Activated B cell treated with CpG ODN at 0.5 μM for 24 hours (primary cell): ENCODE measurements at regions not wholly inside any gene's neighbourhood (a gene's known extent, or its start where the extent isn't known, plus 50 kb on each side); places are given as distances from the start of the nearest gene placed in this dataset.

Experiments
- ATAC-seq: fragments of 200-7000 bp; cut with Tn5 transposase; one replicate; pipeline ENCODE4 v1.10.0; 2021; ENCODE audit warnings: low read depth, mild to moderate bottlenecking, moderate library complexity
- CTCF ChIA-PET: fragments of 350-600 bp; sonication (Branson Sonifier 250); formaldehyde crosslinking; loops from one replicate; lab custom pipeline; 2021; ENCODE audit warnings: antibody characterized with exemption; lab: Charles Lee
- POLR2A ChIA-PET: fragments of 350-600 bp; sonication (Branson Sonifier 250); formaldehyde crosslinking; loops from one replicate; lab custom pipeline; 2021; ENCODE audit warnings: antibody characterized with exemption; lab: Charles Lee
- DNase-seq: peaks from one replicate; pipeline ENCODE4 v3.0.0; 2022
- H3K27ac Mint-ChIP-seq: one replicate; pipeline ENCODE4 v1.8.0; 2020; ENCODE audit warnings: mixed read lengths
- H3K27me3 Mint-ChIP-seq: one replicate; pipeline ENCODE4 v1.8.0; 2021; ENCODE audit warnings: mixed read lengths
- H3K36me3 Mint-ChIP-seq: one replicate; pipeline ENCODE4 v1.8.0; 2021; ENCODE audit warnings: low read depth, mixed read lengths
- H3K4me1 Mint-ChIP-seq: one replicate; pipeline ENCODE4 v1.8.0; 2021; ENCODE audit warnings: mixed read lengths
- H3K4me3 Mint-ChIP-seq: one replicate; pipeline ENCODE4 v1.8.0; 2020; ENCODE audit warnings: mild to moderate bottlenecking, mixed read lengths
- H3K9me3 Mint-ChIP-seq: one replicate; pipeline ENCODE4 v1.8.0; 2020; ENCODE audit warnings: mixed read lengths
- CTCF ChIP-seq: fragments of 200-600 bp; IDR thresholded peaks from one replicate; pipeline ENCODE4 v1.8.0; 2022; ENCODE audit warnings: antibody characterized with exemption, mild to moderate bottlenecking
- intact Hi-C: fragments of 100-400 bp; cut with micrococcal nuclease; formaldehyde crosslinking; loops from one replicate; pipeline ENCODE4 v1.15.1; 2024

GRCh38 chr7:49479936-49480544, 293.4 kb upstream of the VWC2 start:
- Mint-ChIP-seq H3K4me1 (no peaks in the 10 kb centered on the region), H3K27me3 (no peaks in the 10 kb centered on the region), H3K9me3 (peaks cover 2% of the 10 kb centered on the region), H3K4me3 (no peak overlapping the region), H3K36me3 (no peaks in the 10 kb centered on the region), H3K27ac (no peak overlapping the region)
- ChIA-PET POLR2A (no interaction called here), CTCF (no interaction called here)
- DNase-seq (no peak), ATAC-seq (no peak)
- intact Hi-C loops = no loop called here
- no peak for TF ChIP-seq CTCF

- Mint-ChIP-seq H3K4me1 (no peaks in the 10 kb centered on the region), H3K27me3 (no peaks in the 10 kb centered on the region), H3K27ac (no peak overlapping the region), H3K4me3 (no peak overlapping the region), H3K36me3 (no peaks in the 10 kb centered on the region), H3K9me3 (peaks cover 2% of the 10 kb centered on the region)
- intact Hi-C loops = no loop called here
- ChIA-PET POLR2A (no interaction called here), CTCF (no interaction called here)
- DNase-seq = no peak
- no peak for TF ChIP-seq CTCF
- no peak for ATAC-seq
These were observed 292.4 kb upstream of the VWC2 start for GRCh38 chr7:49481075-49481474.

- H3K4me3 Mint-ChIP-seq = no peak overlapping the region
- intact Hi-C loops = no loop called here
- no peak for TF ChIP-seq CTCF
- no peak overlapping the region for H3K27ac Mint-ChIP-seq
- H3K36me3 Mint-ChIP-seq = no peaks in the 10 kb centered on the region
- ChIA-PET POLR2A (no interaction called here), CTCF (no interaction called here)
- H3K27me3 Mint-ChIP-seq = no peaks in the 10 kb centered on the region
- no peak for ATAC-seq
- no peak for DNase-seq
- no peaks in the 10 kb centered on the region for H3K9me3 Mint-ChIP-seq
- no peaks in the 10 kb centered on the region for H3K4me1 Mint-ChIP-seq
These were observed 290.3 kb upstream of the VWC2 start for GRCh38 chr7:49483142-49483541.

- CTCF ChIA-PET = no interaction called here
- no peak overlapping the region for H3K4me3 Mint-ChIP-seq
These were observed 286.2 kb upstream of the VWC2 start for GRCh38 chr7:49486974-49487829.

More at GRCh38 chr7:49486974-49487829, 286.2 kb upstream of the VWC2 start:
- Mint-ChIP-seq H3K36me3 (no peaks in the 10 kb centered on the region), H3K9me3 (no peaks in the 10 kb centered on the region), H3K27ac (no peak overlapping the region), H3K4me1 (no peaks in the 10 kb centered on the region), H3K27me3 (no peaks in the 10 kb centered on the region)
- DNase-seq (no peak), ATAC-seq (no peak)
- POLR2A ChIA-PET = no interaction called here
- intact Hi-C loops = no loop called here
- TF ChIP-seq CTCF = no peak
